T47D (cell line): ENCODE measurements at regions not wholly inside any gene's neighbourhood (a gene's known extent, or its start where the extent isn't known, plus 50 kb on each side); places are given as distances from the start of the nearest gene placed in this dataset.

ENCODE experiments used
- DNase-seq, 2 experiments: peaks; one replicate each; pipeline versions ENCODE4 v3.0.0 to v3.0.0-alpha.2; 2011 to 2012; ENCODE audit warnings: low read depth in 1 of 2, low spot score in 1 of 2
- JUND ChIP-seq: IDR thresholded peaks from 2 replicates; pipeline ENCODE4 v1.6.1; 2012; ENCODE audit warnings: low read depth
- in situ Hi-C: cut with HindIII; loops from 2 replicates; pipeline ENCODE4 v1.10.0; 2016; ENCODE audit warnings: low sequenced_read_pairs, low pct_unique_long_range_greater_than_20kb

DNA sequence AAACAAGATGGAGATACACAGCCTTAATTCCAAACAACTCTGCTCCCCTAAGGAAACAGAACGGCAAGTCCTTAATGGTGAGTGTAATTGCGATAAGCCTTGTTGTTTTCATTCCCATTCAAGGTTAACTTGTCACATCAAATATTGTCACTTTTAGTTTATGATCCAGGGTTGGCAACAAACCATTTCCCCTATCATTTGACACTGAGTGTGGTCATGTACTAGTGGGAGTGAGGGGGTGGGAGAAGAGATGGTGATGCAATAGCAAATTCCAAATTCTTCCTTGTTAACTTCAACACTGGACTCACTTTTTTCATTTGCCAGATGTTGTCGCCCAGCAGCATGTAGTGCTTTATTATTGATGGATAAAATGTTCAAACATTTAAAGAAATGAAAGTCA, 140.4 kb downstream of the ZNF326 start:
- no peak for TF ChIP-seq JUND
- in situ Hi-C loops = no loop called here
- DNase-seq = no peak

DNA sequence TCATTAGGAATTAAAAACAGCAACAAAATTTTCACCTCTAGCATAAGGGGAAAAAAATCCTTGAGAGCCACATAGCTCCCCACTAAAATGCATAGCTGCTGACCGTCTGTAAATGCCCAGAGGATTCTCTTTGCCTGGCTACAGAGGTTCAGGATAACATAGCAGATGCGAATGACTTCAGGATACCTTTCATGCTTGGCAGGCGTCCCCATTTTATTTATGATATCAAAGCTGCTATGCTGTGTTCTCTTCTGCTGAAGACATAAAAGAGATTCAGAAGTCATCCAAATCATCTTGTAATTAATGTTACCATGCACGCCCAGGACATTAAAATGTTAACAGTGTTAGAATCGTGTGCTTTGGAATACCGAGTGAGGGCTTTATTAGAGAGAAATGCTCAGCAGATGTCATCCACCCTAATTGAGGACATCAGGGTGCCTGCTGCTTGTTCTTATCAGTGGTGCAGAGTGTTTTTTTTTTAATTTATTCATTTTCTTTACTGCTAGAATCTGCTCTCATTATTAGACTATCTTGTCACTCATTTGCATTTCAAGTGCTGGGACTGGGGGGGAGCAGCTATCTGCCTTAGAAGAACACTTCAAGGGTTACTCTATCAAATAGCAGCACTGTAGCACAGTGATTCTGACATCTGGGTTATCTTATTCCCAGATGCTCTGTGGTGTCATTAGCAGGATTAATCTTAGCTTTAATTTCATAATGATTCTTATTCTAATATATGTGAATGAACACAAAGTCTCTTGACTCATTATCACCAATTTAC, 139.5 kb downstream of the ZNF326 start:
- in situ Hi-C loops = no loop called here
- no peak for TF ChIP-seq JUND
- DNase-seq = no peak

DNA sequence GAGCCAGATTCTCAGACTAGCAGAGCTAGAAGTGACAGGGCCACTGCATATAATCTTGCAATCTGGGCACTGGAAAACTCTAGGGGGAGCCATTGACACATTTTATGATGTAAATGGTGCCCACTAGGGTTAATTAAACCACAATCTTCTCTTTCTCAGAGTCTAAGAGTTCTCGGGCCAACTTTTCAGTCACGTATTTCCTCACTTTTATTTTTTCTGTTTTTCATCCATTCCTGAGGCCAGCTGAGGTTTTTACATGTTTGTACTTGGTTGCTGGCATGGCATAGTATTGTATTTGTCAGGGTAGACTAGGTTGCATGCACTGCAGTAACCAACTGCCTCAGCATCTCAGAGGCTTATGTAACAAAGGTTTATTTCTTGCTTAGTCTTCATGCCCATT, 138.2 kb downstream of the ZNF326 start:
- peak in 1 of 2 experiments; percentile 56 for DNase-seq

DNA sequence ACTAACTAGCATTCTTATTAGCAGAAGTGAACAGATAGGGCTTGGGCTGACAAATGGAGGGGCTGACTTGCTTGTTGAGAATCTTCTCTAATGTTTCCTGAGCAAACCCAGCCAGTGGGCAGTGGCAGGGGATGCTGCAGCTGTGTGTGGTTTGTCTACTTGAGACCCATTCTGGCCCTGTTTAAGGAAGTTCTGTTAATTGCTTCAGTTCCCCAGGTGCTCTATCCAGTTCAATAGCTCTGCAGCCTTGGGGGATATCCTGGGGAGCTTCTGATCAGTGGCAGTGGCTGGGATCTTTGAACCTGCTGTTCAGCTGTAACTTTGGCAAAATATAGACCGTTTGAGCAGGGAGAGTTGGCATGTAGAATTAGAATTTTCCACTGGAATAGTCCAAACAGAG, 137.4 kb downstream of the ZNF326 start:
- no peak for TF ChIP-seq JUND
- DNase-seq = no peak
- in situ Hi-C loops = no loop called here

More for the DNA sequence above, 138.2 kb downstream of the ZNF326 start:
- no peak for TF ChIP-seq JUND
- in situ Hi-C loops = no loop called here

DNA sequence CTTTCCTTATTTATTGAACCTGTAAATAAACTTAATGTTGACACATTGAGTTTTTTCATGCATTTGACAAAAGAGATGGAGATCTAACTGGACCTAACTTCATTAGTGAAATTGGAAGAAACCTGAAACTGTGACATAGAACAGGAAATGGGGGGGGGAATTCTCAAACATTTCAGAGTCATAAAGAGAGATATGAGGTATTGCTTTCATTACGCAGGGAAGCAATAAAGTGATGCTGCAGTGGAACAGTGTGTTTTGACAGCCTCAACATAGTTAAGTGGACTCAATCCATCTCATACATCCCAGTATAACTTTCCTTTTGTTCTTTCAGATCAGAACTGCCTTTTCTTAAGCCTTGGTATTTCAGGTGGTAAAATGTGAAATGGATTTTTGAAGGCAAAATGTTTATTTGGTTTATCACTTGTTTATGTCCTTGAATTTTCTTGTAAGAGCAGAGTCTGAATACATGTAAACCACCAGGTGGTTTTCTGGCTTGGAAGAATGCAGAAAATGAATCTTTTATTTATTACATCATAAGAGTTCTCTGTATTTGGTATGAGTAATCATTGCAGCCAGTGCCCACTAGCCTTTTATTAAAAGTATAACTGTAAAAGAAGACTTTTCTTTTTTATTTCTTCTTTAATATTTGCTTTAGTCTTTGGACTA, 132.5 kb downstream of the ZNF326 start:
- no peak for DNase-seq
- in situ Hi-C loops = no loop called here
- no peak for TF ChIP-seq JUND

DNA sequence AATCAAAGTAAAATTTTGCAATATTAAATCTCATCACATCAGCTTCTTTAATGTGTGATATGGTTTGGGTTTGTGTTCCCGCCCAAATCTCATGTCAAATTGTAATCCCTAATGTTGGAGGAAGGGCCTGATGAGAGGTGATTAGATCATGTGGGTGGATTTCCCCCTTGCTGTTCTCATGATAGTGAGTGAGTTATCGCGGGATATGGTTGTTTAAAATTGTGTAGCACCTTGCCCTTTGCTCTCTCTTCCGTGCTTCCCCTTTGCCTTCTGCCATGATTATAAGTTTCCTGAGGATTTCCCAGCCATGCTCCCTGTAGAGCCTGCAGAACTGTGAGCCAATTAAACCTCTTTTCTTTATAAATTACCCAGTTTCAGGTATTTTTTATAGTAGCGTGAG, 131.9 kb downstream of the ZNF326 start:
- DNase-seq = no peak
- no peak for TF ChIP-seq JUND
- in situ Hi-C loops = no loop called here

DNA sequence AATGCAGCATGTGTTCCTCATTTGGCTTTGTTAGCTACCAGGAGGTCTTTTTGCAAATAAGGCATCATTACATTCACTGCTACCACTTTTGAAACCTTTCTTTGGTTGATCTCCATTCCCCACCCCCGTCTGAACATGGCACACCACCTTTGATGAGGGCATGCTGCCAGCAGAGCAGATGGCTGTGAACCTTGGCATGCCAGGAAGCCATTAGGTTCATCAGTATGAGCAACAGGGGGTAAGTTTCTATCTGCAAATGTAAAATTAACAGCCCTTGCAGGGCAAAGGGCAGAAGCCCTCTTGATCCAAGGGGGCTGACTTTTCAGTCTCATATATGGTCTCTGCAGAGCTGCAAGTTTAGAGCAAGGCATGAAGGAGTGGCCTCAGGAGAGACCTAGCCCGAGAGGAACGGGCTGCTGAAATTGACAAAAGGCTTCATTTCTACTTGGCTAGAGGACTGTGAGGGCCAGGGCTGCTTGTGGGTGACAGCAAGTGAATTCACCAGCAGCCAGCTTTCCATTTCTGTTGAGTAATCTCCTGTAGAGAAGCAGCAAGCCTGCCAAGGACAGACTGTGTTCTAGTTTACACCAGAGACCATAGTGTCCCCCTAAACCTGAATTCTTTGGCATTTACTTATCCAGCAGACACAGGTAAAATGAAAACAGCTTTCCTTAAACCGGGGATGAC, 127.9 kb downstream of the ZNF326 start:
- no peak for DNase-seq
- no peak for TF ChIP-seq JUND
- in situ Hi-C loops = no loop called here

DNA sequence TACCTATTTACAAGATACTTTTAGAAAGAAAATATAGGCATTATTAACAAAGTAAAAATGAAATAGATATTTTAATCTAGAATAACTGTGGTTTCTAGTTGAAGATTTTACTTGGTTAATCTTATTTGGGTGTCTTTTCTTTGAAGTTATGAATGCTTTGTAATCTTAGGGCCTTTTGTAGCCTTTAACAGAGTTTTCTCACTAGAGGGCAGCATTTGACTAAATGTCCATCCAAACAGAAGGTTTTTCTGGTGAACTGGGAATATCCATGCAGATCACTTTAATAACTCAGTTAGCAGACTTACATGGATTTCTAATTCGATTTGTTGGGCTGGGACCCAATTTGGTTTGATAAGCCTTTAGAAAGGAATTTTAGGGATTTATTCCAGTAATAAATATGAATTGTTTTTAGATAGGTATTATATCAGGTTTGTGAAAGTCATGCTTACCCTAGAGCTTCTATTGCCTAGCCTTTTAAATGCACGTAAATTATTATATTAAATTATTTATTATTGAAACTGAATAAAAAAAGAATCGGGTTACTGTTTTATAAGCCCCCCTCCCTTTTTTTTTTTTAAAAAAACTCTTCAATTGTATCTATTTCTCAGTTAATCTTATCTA, 119.7 kb downstream of the ZNF326 start:
- DNase-seq = peak; percentile 5 to 64
- in situ Hi-C loops = no loop called here
- no peak for TF ChIP-seq JUND

DNA sequence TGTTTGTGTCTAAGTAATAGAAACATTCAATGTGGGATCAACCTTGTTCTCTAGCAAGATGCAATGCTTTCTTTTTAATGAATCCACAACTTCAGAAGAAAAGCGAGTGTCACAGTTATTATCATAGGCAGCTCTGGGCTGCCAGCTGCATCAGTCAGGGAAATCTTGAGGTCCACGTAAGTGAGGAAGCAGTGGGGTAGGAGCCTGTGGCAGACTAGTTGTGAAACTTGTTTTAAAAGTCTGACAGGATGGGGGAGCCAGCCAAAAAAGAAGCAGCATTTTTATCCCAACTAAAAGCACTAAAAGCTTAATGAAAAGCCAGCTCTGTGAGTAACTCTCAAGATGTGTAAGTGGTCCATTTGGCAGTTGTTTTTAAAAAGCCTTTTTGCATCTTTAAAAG, 113.1 kb downstream of the ZNF326 start:
- in situ Hi-C loops = no loop called here
- no peak for TF ChIP-seq JUND
- DNase-seq = no peak

DNA sequence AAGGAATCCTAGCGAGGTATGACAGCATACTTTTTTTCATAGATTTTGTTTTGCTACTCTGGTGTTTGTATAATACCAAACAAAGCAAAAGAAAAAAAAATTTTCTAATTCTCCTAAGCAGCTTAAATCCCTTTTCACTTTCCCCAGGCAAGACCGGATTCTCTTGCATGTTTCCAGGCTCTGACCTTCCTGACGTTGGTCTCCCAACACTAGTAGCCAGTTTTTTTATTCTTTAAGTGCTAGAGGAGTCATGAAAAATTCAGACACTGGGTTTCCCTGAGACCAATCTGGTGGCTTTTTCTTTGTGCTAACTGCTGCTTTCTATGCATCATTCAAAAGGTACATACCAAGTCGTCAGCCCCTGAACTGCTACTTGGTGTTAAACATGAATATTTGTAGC, 111.4 kb downstream of the ZNF326 start:
- TF ChIP-seq JUND = no peak
- DNase-seq = no peak
- in situ Hi-C loops = no loop called here

DNA sequence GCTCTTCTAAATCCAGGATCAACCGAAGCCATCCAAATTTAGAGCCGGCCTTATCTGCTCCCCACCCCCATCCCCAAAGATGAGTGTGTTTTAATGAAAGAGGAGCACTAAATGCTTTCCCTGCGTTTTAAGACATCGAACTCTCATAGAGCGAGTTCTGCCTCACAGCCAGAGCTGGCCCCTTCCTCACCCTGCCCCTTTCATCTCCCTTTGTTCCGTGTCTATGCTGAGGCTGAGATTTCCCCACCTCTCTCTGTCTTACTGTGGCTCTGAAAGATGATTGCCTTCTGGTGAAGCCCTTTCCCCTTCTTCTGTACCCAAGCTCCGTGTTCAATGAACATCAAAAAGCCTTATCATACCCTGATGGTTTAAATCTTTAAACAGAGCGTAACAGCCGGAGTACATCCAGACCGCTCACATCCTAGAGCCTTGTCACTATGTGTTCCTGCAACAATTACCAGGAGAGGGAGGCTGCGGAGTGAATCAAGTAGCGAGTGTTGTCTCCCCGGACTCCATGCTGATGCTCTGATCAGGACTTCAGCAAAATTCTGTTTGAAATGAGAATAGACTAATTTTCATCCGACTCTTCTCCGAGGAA, 110.1 kb downstream of the ZNF326 start:
- in situ Hi-C loops = no loop called here
- no peak for TF ChIP-seq JUND
- no peak for DNase-seq

DNA sequence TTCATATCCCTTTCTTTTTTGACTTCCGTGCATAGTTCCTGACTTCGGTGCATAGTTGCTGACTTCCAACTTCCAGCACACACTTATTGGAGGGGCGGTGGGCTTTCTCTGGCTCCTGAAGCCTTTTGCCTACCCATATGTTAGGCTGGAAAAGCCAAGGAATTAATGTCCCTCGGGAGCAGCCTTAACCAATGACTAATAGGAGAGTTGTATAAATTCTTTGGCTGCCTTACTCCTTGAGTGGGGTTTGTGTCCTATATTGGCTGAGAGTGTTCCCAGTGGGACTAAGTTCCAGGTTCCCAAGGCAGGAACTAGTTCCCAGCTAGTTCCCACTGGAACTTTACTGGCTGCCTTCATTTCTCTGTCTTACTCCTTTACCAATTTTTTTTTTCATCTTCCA, 105.7 kb downstream of the ZNF326 start:
- TF ChIP-seq JUND = no peak
- no peak for DNase-seq
- in situ Hi-C loops = no loop called here
